HEK293 (cell line): ENCODE measurements at regions not wholly inside any gene's neighbourhood (a gene's known extent, or its start where the extent isn't known, plus 50 kb on each side); places are given as distances from the start of the nearest gene placed in this dataset.

ENCODE experiments used
- ZNF211 ChIP-seq: fragments of 450-650 bp; formaldehyde crosslinking; IDR thresholded peaks from 2 replicates; pipeline ENCODE4 v1.5.1; 2016; ENCODE audit warnings: low read depth, missing biosample characterization, missing genetic modification characterization
- ZNF354C ChIP-seq: fragments of 450-650 bp; formaldehyde crosslinking; IDR thresholded peaks from 2 replicates; pipeline ENCODE4 v1.5.1; 2016; ENCODE audit warnings: missing biosample characterization, missing genetic modification characterization, low read depth, borderline replicate concordance
- ZNF610 ChIP-seq: fragments of 450-650 bp; formaldehyde crosslinking; IDR thresholded peaks from 2 replicates; pipeline ENCODE4 v1.5.1; 2016; ENCODE audit warnings: missing biosample characterization, missing genetic modification characterization, borderline replicate concordance

GRCh38 chr3:115571413-115571812 lies 51.9 kb upstream of the GAP43 start (continued):
- no peak for TF ChIP-seq ZNF211 (tag by site-specific recombination)
- no peak for TF ChIP-seq ZNF354C (tag by site-specific recombination)
- TF ChIP-seq ZNF610 (tag by site-specific recombination) = no peak
